Upper lobe of right lung (tissue), 1 donor: ENCODE measurements at regions not wholly inside any gene's neighbourhood (a gene's known extent, or its start where the extent isn't known, plus 50 kb on each side); places are given as distances from the start of the nearest gene placed in this dataset.

Source experiments
- ATAC-seq: fragments of 200-7000 bp; cut with Tn5 transposase; one replicate; pipeline ENCODE4 v1.9.1; 2020; ENCODE audit warnings: mild to moderate bottlenecking, moderate library complexity
- DNase-seq: peaks from one replicate; pipeline ENCODE4 v3.0.0-alpha.2; 2020
- H3K27ac ChIP-seq: fragments of 200-600 bp; one replicate; pipeline ENCODE4 v1.8.0; 2022
- H3K27me3 ChIP-seq: fragments of 200-600 bp; one replicate; pipeline ENCODE4 v1.8.0; 2022; ENCODE audit warnings: mild to moderate bottlenecking
- H3K36me3 ChIP-seq: fragments of 200-600 bp; one replicate; pipeline ENCODE4 v1.8.0; 2022
- H3K4me1 ChIP-seq: fragments of 200-600 bp; one replicate; pipeline ENCODE4 v1.8.0; 2022
- H3K4me3 ChIP-seq: fragments of 200-600 bp; one replicate; pipeline ENCODE4 v1.8.0; 2022; ENCODE audit warnings: mild to moderate bottlenecking
- H3K9me3 ChIP-seq: fragments of 200-600 bp; one replicate; pipeline ENCODE4 v1.8.0; 2022
- intact Hi-C: fragments of 100-400 bp; cut with DNase I; formaldehyde crosslinking; loops from one replicate; pipeline ENCODE4 v1.11.0; 2022
- TF ChIP-seq, protein P1 (sequence below): fragments of 200-600 bp; IDR thresholded peaks from one replicate; pipeline ENCODE4 v1.8.0; 2022; ENCODE audit warnings: antibody characterized with exemption
- donor health status: DM: no; HTN: yes; CAD: no; lungs with severe emphysema.

- DNase-seq (no peak), ATAC-seq (no peak)
- H3K27ac ChIP-seq: no peak overlapping the region
- intact Hi-C loops: no loop called here
- no peaks in the 10 kb centered on the region for H3K9me3 ChIP-seq
- H3K4me3 ChIP-seq: no peak overlapping the region
- H3K4me1 ChIP-seq: no peaks in the 10 kb centered on the region
- TF ChIP-seq, protein P1, sequence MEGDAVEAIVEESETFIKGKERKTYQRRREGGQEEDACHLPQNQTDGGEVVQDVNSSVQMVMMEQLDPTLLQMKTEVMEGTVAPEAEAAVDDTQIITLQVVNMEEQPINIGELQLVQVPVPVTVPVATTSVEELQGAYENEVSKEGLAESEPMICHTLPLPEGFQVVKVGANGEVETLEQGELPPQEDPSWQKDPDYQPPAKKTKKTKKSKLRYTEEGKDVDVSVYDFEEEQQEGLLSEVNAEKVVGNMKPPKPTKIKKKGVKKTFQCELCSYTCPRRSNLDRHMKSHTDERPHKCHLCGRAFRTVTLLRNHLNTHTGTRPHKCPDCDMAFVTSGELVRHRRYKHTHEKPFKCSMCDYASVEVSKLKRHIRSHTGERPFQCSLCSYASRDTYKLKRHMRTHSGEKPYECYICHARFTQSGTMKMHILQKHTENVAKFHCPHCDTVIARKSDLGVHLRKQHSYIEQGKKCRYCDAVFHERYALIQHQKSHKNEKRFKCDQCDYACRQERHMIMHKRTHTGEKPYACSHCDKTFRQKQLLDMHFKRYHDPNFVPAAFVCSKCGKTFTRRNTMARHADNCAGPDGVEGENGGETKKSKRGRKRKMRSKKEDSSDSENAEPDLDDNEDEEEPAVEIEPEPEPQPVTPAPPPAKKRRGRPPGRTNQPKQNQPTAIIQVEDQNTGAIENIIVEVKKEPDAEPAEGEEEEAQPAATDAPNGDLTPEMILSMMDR: no peak
- H3K36me3 ChIP-seq: no peaks in the 10 kb centered on the region
- no peaks in the 10 kb centered on the region for H3K27me3 ChIP-seq
Measured at GRCh38 chr7:82701949-82702348, 258.4 kb upstream of the CACNA2D1 start.

DNA sequence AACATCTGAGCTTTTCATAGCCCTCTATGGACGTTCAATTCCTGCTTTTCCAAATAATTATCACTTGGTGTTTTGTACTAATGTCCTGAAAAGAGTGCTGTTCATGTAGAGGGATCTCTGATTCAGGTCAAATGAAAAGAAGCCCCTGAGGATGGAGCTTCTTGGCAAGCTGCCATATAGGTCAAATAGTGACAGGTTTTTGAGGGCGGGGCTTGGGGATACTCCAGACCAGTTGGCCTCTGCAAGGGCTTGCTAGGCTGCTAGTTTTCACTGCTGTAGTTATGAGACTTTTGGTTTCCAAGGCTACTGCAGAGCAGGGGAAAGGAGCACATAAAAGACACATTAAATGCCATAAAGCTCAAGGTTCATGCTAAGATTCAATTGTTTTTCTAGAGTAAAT is 257.2 kb upstream of the CACNA2D1 start:
- Histone ChIP-seq H3K4me3 (no peak overlapping the region), H3K9me3 (no peaks in the 10 kb centered on the region), H3K4me1 (no peaks in the 10 kb centered on the region), H3K36me3 (no peaks in the 10 kb centered on the region), H3K27me3 (no peaks in the 10 kb centered on the region), H3K27ac (no peak overlapping the region)
- ATAC-seq: no peak
- no peak for DNase-seq
- TF ChIP-seq, protein P1: no peak
- intact Hi-C loops: no loop called here

GRCh38 chr7:82699773-82700186 is 256.2 kb upstream of the CACNA2D1 start:
- no peaks in the 10 kb centered on the region for H3K27me3 ChIP-seq
- TF ChIP-seq, protein P1: no peak
- DNase-seq: no peak

DNA sequence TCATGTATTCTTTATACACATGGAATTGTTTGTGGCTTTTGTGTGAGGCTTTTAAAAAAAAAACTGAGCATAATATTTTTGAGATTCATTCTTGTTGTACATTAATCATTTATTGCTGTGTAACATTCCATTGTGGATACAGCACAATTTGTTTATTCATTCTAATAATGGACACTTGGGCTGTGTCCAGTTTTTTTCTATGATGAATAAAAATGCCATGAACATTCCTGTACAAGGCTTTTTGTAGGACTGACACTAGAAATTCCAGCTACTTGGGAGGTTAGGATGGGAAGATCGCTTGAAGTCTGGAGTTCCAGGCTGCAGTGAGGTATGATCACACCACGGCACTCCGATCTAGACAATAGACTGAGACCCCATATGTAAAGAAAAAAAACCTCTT is 254.3 kb upstream of the CACNA2D1 start:
- H3K4me1 ChIP-seq: no peaks in the 10 kb centered on the region
- intact Hi-C loops: no loop called here
- H3K36me3 ChIP-seq: no peaks in the 10 kb centered on the region
- ATAC-seq (no peak), DNase-seq (no peak)
- no peaks in the 10 kb centered on the region for H3K27me3 ChIP-seq
- TF ChIP-seq, protein P1: no peak
- H3K9me3 ChIP-seq: no peaks in the 10 kb centered on the region
- no peak overlapping the region for H3K4me3 ChIP-seq
- no peak overlapping the region for H3K27ac ChIP-seq

More at GRCh38 chr7:82699773-82700186, 256.2 kb upstream of the CACNA2D1 start:
- Histone ChIP-seq H3K27ac (no peak overlapping the region), H3K4me1 (no peaks in the 10 kb centered on the region), H3K9me3 (no peaks in the 10 kb centered on the region), H3K4me3 (no peak overlapping the region), H3K36me3 (no peaks in the 10 kb centered on the region)
- intact Hi-C loops: no loop called here
- no peak for ATAC-seq

DNA sequence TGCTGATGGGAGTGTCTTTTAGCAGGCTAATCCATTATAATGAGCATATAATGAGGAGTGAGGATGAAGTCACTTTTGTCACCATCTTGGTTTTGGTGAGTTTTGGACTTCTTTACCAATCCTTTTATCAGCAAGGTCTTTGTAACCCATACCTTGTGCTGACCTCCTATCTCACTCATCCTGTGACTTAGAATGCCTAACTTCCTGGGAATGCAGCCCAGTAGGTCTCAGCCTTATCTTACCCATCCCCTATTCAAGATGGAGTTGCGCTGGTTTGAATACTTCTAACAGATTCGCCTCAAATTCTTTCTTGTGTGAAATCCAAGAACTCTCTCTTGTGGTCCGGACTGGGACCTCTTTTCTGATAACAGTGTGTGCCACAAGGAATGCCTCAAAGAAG is 253.1 kb upstream of the CACNA2D1 start:
- H3K27ac ChIP-seq: no peak overlapping the region
- no peaks in the 10 kb centered on the region for H3K27me3 ChIP-seq
- intact Hi-C loops: no loop called here
- H3K9me3 ChIP-seq: no peaks in the 10 kb centered on the region
- ATAC-seq: no peak
- no peak overlapping the region for H3K4me3 ChIP-seq
- H3K36me3 ChIP-seq: no peaks in the 10 kb centered on the region
- no peak for DNase-seq
- H3K4me1 ChIP-seq: no peaks in the 10 kb centered on the region
- TF ChIP-seq, protein P1: no peak

DNA sequence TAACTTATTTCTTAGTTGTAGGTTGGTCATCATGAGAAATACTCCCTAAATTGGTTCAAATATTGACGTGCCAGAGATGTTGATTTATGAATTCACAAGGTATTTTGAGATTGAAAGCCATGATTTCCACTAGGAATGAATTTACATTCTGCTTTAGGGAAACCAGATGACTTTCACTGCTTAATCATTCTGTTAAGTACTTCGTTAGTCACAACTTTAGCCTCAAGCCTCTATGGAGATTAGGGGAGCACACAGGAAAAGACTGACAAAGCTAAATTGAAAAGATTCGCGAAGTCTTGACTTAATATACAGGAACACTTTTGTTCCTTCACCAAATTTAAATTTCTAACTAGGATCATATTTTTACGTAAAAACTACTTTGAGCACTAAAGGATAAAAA is 250.4 kb upstream of the CACNA2D1 start:
- intact Hi-C loops: no loop called here
- ATAC-seq: no peak

More for the DNA sequence above, 250.4 kb upstream of the CACNA2D1 start:
- TF ChIP-seq, protein P1: no peak
- Histone ChIP-seq H3K9me3 (no peaks in the 10 kb centered on the region), H3K4me3 (no peak overlapping the region), H3K27ac (no peak overlapping the region), H3K36me3 (no peaks in the 10 kb centered on the region), H3K27me3 (no peaks in the 10 kb centered on the region), H3K4me1 (no peaks in the 10 kb centered on the region)
- no peak for DNase-seq
